ENCODE measurements at regions not wholly inside any gene's neighbourhood (a gene's known extent, or its start where the extent isn't known, plus 50 kb on each side); places are given as distances from the start of the nearest gene placed in this dataset.

- no peak overlapping the region for H2BK20ac ChIP-seq (ENCODE audit: low read depth, low read length)
- BruUV-seq (replicated peaks): no TSS peak
- H3K4me1 ChIP-seq (ENCODE audit: control insufficient read depth, insufficient read depth, low read length): no peaks in the 10 kb centered on the region
- ChIA-PET CTCF (no interaction called here), POLR2A (ENCODE audit: unreplicated experiment) (no interaction called here)
- H3K23ac ChIP-seq (ENCODE audit: low read depth, low read length): no peak overlapping the region
- H3K4ac ChIP-seq (ENCODE audit: low read depth, low read length): no peak overlapping the region
- intact Hi-C loops (cut with micrococcal nuclease): loop anchor here (5.0 kb wide), 1 partner anchor 218 kb away; no protein-coding TSS in a partner anchor
- no peak for ATAC-seq (ENCODE audit: low read depth)
- no peak for DNase-seq
- H3K9ac ChIP-seq (ENCODE audit: low read depth, low read length): no peak overlapping the region
- H4K8ac ChIP-seq (ENCODE audit: low read depth in 2 of 2, low read length in 2 of 2): no peak overlapping the region
- H3K79me1 ChIP-seq (ENCODE audit: low read depth in 1 of 2, low read length in 2 of 2): no peaks in the 10 kb centered on the region
- H3K4me3 ChIP-seq (ENCODE audit: insufficient read depth, low read depth, low read length): no peak overlapping the region
- in situ Hi-C loops (cut with MboI; ENCODE audit: low sequenced_read_pairs): no loop called here
- no peak overlapping the region for H3K4me2 ChIP-seq (ENCODE audit: low read depth, low read length)
- H2BK120ac ChIP-seq (ENCODE audit: low read depth, low read length): no peak overlapping the region
- no peaks in the 10 kb centered on the region for H3K27me3 ChIP-seq (ENCODE audit: control insufficient read depth, insufficient read depth, low read length)
- dilution Hi-C loops (cut with HindIII; ENCODE audit: low sequenced_read_pairs, unreplicated experiment): no loop called here
- H4K5ac ChIP-seq (ENCODE audit: low read depth, low read length): no peak overlapping the region
- no peak overlapping the region for H4K91ac ChIP-seq (ENCODE audit: insufficient read depth, low read depth, low read length)
- TF ChIP-seq RCOR1 (IDR thresholded peaks at IDR 0.05; ENCODE audit: insufficient replicate concordance, low read length): no peak
- H2BK5ac ChIP-seq (ENCODE audit: low read depth, low read length, poor library complexity, severe bottlenecking): no peak overlapping the region
- no peak overlapping the region for H3K27ac ChIP-seq (ENCODE audit: insufficient read depth, low read length)
- no peak overlapping the region for H3K18ac ChIP-seq (ENCODE audit: low read depth, low read length)
- no peak overlapping the region for H2AK9ac ChIP-seq (replicated peaks; ENCODE audit: low read depth, low read length, poor library complexity)
- no peaks in the 10 kb centered on the region for H3K36me3 ChIP-seq (ENCODE audit: control insufficient read depth, insufficient read depth, low read length)
- H2BK15ac ChIP-seq (ENCODE audit: low read depth, low read length): no peak overlapping the region
- H3K9me3 ChIP-seq (ENCODE audit: control insufficient read depth, insufficient read depth, low read length): no peaks in the 10 kb centered on the region
- no CpG with 5 or more reads among the region's 3 CpGs for WGBS, 2 experiments (ENCODE audit: extremely low coverage in 2 of 2, insufficient read length in 1 of 2)
- H2AK5ac ChIP-seq (ENCODE audit: low read depth, low read length): no peak overlapping the region
- H3K56ac ChIP-seq (ENCODE audit: extremely low read depth, insufficient read depth, low read length): no peak overlapping the region
- no peaks in the 10 kb centered on the region for H4K20me1 ChIP-seq (ENCODE audit: insufficient read depth, low read length)
- H2AFZ ChIP-seq (replicated peaks; ENCODE audit: low read length, poor library complexity): peak overlapping the region; percentile 37
- no peak overlapping the region for H3K14ac ChIP-seq (replicated peaks; ENCODE audit: low read depth, low read length)
- no peaks in the 10 kb centered on the region for H3K9me1 ChIP-seq (ENCODE audit: insufficient read depth, low read length)
These were observed 675.1 kb downstream of the SQOR start for GRCh38 chr15:46309914-46310313.

All from IMR-90 (cell line).